Activated CD8-positive, alpha-beta memory T cell treated with anti-CD3 and anti-CD28 coated beads, Interleukin-2, amount 10 ng/mL, durations not matched to agents 7 days and 5 days (primary cell): ENCODE measurements at regions not wholly inside any gene's neighbourhood (a gene's known extent, or its start where the extent isn't known, plus 50 kb on each side); places are given as distances from the start of the nearest gene placed in this dataset.
"Not testable (repeated sequence)": the region's sequence is repeated elsewhere in the genome, so short reads cannot be mapped to it uniquely, and the experiment has no call there.

ENCODE experiments used
- ATAC-seq: fragments of 150-1000 bp; cut with Tn5 transposase; one replicate; pipeline ENCODE4 v1.10.0; 2021; ENCODE audit warnings: moderate library complexity
- CTCF ChIA-PET: fragments of 350-600 bp; sonication (Branson Sonifier 250); formaldehyde crosslinking; loops from one replicate; lab custom pipeline; 2021; ENCODE audit warnings: antibody characterized with exemption; lab: Charles Lee
- DNase-seq: peaks from one replicate; pipeline ENCODE4 v3.0.0-alpha.2; 2020
- H3K27ac Mint-ChIP-seq: one replicate; pipeline ENCODE4 v1.8.0; 2021; ENCODE audit warnings: mild to moderate bottlenecking, mixed read lengths
- H3K27me3 Mint-ChIP-seq: one replicate; pipeline ENCODE4 v1.8.0; 2021; ENCODE audit warnings: mixed read lengths
- H3K36me3 Mint-ChIP-seq: one replicate; pipeline ENCODE4 v1.8.0; 2021; ENCODE audit warnings: mild to moderate bottlenecking, mixed read lengths
- H3K4me1 Mint-ChIP-seq: one replicate; pipeline ENCODE4 v1.8.0; 2021; ENCODE audit warnings: mixed read lengths
- H3K4me3 Mint-ChIP-seq: one replicate; pipeline ENCODE4 v1.8.0; 2021; ENCODE audit warnings: mild to moderate bottlenecking, moderate library complexity, mixed read lengths
- H3K9me3 Mint-ChIP-seq: one replicate; pipeline ENCODE4 v1.8.0; 2022; ENCODE audit warnings: low read depth, mixed read lengths

- CTCF ChIA-PET = no interaction called here
- no peaks in the 10 kb centered on the region for H3K4me1 Mint-ChIP-seq
- no peak overlapping the region for H3K27ac Mint-ChIP-seq
- H3K4me3 Mint-ChIP-seq = no peak overlapping the region
- no peaks in the 10 kb centered on the region for H3K36me3 Mint-ChIP-seq
- DNase-seq (no peak), ATAC-seq (no peak)
- H3K9me3 Mint-ChIP-seq = no peaks in the 10 kb centered on the region
- no peaks in the 10 kb centered on the region for H3K27me3 Mint-ChIP-seq
Observed at GRCh38 chr3:98688363-98688762, 74.8 kb upstream of the ST3GAL6 start.

GRCh38 chr3:98690876-98691275 lies 72.3 kb upstream of the ST3GAL6 start:
- H3K27ac Mint-ChIP-seq = no peak overlapping the region
- no peaks in the 10 kb centered on the region for H3K27me3 Mint-ChIP-seq
- H3K9me3 Mint-ChIP-seq = no peaks in the 10 kb centered on the region
- H3K4me1 Mint-ChIP-seq = no peaks in the 10 kb centered on the region
- ATAC-seq = no peak
- H3K36me3 Mint-ChIP-seq = no peaks in the 10 kb centered on the region
- CTCF ChIA-PET = interaction anchor here (0.7 kb wide), 1 partner anchor 833 kb away, joined by 3 read pairs; no protein-coding TSS in a partner anchor
- no peak for DNase-seq
- no peak overlapping the region for H3K4me3 Mint-ChIP-seq

GRCh38 chr3:98691897-98692296 lies 71.2 kb upstream of the ST3GAL6 start:
- CTCF ChIA-PET = interaction anchor here (0.5 kb wide), 1 partner anchor 9 kb away, joined by 3 read pairs; no protein-coding TSS in a partner anchor

GRCh38 chr3:98692787-98693473 lies 70.2 kb upstream of the ST3GAL6 start:
- no peak for ATAC-seq
- no peak for DNase-seq
- Mint-ChIP-seq H3K36me3 (no peaks in the 10 kb centered on the region), H3K4me1 (no peaks in the 10 kb centered on the region), H3K9me3 (no peaks in the 10 kb centered on the region), H3K27ac (no peak overlapping the region), H3K4me3 (no peak overlapping the region), H3K27me3 (no peaks in the 10 kb centered on the region)
- CTCF ChIA-PET = no interaction called here

More at GRCh38 chr3:98691897-98692296, 71.2 kb upstream of the ST3GAL6 start:
- Mint-ChIP-seq H3K4me1 (no peaks in the 10 kb centered on the region), H3K9me3 (no peaks in the 10 kb centered on the region), H3K27ac (no peak overlapping the region), H3K36me3 (no peaks in the 10 kb centered on the region), H3K27me3 (no peaks in the 10 kb centered on the region), H3K4me3 (no peak overlapping the region)
- DNase-seq (no peak), ATAC-seq (no peak)

GRCh38 chr3:98695796-98696195 lies 67.3 kb upstream of the ST3GAL6 start:
- ATAC-seq (no peak), DNase-seq (no peak)
- no peaks in the 10 kb centered on the region for H3K9me3 Mint-ChIP-seq
- H3K36me3 Mint-ChIP-seq = no peaks in the 10 kb centered on the region
- no peaks in the 10 kb centered on the region for H3K4me1 Mint-ChIP-seq
- H3K27me3 Mint-ChIP-seq = no peaks in the 10 kb centered on the region
- no peak overlapping the region for H3K27ac Mint-ChIP-seq
- CTCF ChIA-PET = no interaction called here
- no peak overlapping the region for H3K4me3 Mint-ChIP-seq

GRCh38 chr3:98696296-98696695 lies 66.8 kb upstream of the ST3GAL6 start:
- ATAC-seq, DNase-seq, H3K27me3 Mint-ChIP-seq, H3K4me3 Mint-ChIP-seq, H3K36me3 Mint-ChIP-seq, H3K9me3 Mint-ChIP-seq, CTCF ChIA-PET, H3K27ac Mint-ChIP-seq, H3K4me1 Mint-ChIP-seq: not testable (repeated sequence)

- Mint-ChIP-seq H3K9me3 (no peaks in the 10 kb centered on the region), H3K36me3 (no peaks in the 10 kb centered on the region), H3K27me3 (no peaks in the 10 kb centered on the region), H3K4me3 (no peak overlapping the region), H3K27ac (no peak overlapping the region), H3K4me1 (no peaks in the 10 kb centered on the region)
- DNase-seq (no peak), ATAC-seq (no peak)
- CTCF ChIA-PET = no interaction called here
Observed at GRCh38 chr3:98697225-98697624, 65.9 kb upstream of the ST3GAL6 start.

GRCh38 chr3:98699132-98699531 lies 64.0 kb upstream of the ST3GAL6 start:
- Mint-ChIP-seq H3K4me3 (no peak overlapping the region), H3K36me3 (no peaks in the 10 kb centered on the region), H3K27me3 (no peaks in the 10 kb centered on the region), H3K4me1 (no peaks in the 10 kb centered on the region), H3K27ac (no peak overlapping the region), H3K9me3 (no peaks in the 10 kb centered on the region)
- ATAC-seq (no peak), DNase-seq (no peak)
- CTCF ChIA-PET = no interaction called here

GRCh38 chr3:98701071-98701675 lies 62.0 kb upstream of the ST3GAL6 start:
- peaks cover 2% of the 10 kb centered on the region for H3K27me3 Mint-ChIP-seq
- no peaks in the 10 kb centered on the region for H3K9me3 Mint-ChIP-seq
- no peak overlapping the region for H3K27ac Mint-ChIP-seq
- no peaks in the 10 kb centered on the region for H3K36me3 Mint-ChIP-seq
- no peaks in the 10 kb centered on the region for H3K4me1 Mint-ChIP-seq
- CTCF ChIA-PET = interaction anchor here (0.7 to 1.3 kb wide), 2 partner anchors 9 to 87 kb away, joined by 3 read pairs; no protein-coding TSS in a partner anchor
- DNase-seq = no peak
- H3K4me3 Mint-ChIP-seq = no peak overlapping the region
- ATAC-seq = no peak

- Mint-ChIP-seq H3K27ac (no peak overlapping the region), H3K4me3 (no peak overlapping the region), H3K4me1 (no peaks in the 10 kb centered on the region), H3K36me3 (no peaks in the 10 kb centered on the region), H3K27me3 (peaks cover 2% of the 10 kb centered on the region), H3K9me3 (no peaks in the 10 kb centered on the region)
- ATAC-seq (no peak), DNase-seq (no peak)
- CTCF ChIA-PET = no interaction called here
Observed at GRCh38 chr3:98702166-98702565, 61.0 kb upstream of the ST3GAL6 start.

- Mint-ChIP-seq H3K27ac (no peak overlapping the region), H3K9me3 (no peaks in the 10 kb centered on the region), H3K4me1 (no peaks in the 10 kb centered on the region), H3K27me3 (peaks cover 7% of the 10 kb centered on the region), H3K36me3 (no peaks in the 10 kb centered on the region), H3K4me3 (no peak overlapping the region)
- CTCF ChIA-PET = no interaction called here
- ATAC-seq = no peak
- no peak for DNase-seq
Observed at GRCh38 chr3:98705212-98705611, 57.9 kb upstream of the ST3GAL6 start.

GRCh38 chr3:98705694-98706093 lies 57.4 kb upstream of the ST3GAL6 start:
- H3K27me3 Mint-ChIP-seq = peaks cover 9% of the 10 kb centered on the region
- DNase-seq = no peak
- no peak for ATAC-seq
- H3K4me1 Mint-ChIP-seq = no peaks in the 10 kb centered on the region
- no peak overlapping the region for H3K27ac Mint-ChIP-seq
- H3K36me3 Mint-ChIP-seq = no peaks in the 10 kb centered on the region
- CTCF ChIA-PET = no interaction called here
- H3K4me3 Mint-ChIP-seq = no peak overlapping the region
- no peaks in the 10 kb centered on the region for H3K9me3 Mint-ChIP-seq

GRCh38 chr3:98708681-98709080 lies 54.5 kb upstream of the ST3GAL6 start:
- DNase-seq, H3K27ac Mint-ChIP-seq, H3K36me3 Mint-ChIP-seq, CTCF ChIA-PET, ATAC-seq, H3K4me3 Mint-ChIP-seq, H3K27me3 Mint-ChIP-seq, H3K4me1 Mint-ChIP-seq, H3K9me3 Mint-ChIP-seq: not testable (repeated sequence)

GRCh38 chr3:98709441-98709840 lies 53.7 kb upstream of the ST3GAL6 start:
- H3K27me3 Mint-ChIP-seq = peaks cover 9% of the 10 kb centered on the region
- H3K27ac Mint-ChIP-seq = no peak overlapping the region
- no peaks in the 10 kb centered on the region for H3K4me1 Mint-ChIP-seq
- CTCF ChIA-PET = no interaction called here
- DNase-seq (no peak), ATAC-seq (no peak)
- H3K36me3 Mint-ChIP-seq = no peaks in the 10 kb centered on the region
- no peaks in the 10 kb centered on the region for H3K9me3 Mint-ChIP-seq
- H3K4me3 Mint-ChIP-seq = no peak overlapping the region
